Fibroblast of skin of left biceps (primary cell): ENCODE measurements at regions not wholly inside any gene's neighbourhood (a gene's known extent, or its start where the extent isn't known, plus 50 kb on each side); places are given as distances from the start of the nearest gene placed in this dataset.

Experiments
- DNase-seq, 2 experiments: peaks; one replicate each; pipeline ENCODE4 v3.0.0-alpha.2; 2013; ENCODE audit warnings: low read depth in 2 of 2

DNA sequence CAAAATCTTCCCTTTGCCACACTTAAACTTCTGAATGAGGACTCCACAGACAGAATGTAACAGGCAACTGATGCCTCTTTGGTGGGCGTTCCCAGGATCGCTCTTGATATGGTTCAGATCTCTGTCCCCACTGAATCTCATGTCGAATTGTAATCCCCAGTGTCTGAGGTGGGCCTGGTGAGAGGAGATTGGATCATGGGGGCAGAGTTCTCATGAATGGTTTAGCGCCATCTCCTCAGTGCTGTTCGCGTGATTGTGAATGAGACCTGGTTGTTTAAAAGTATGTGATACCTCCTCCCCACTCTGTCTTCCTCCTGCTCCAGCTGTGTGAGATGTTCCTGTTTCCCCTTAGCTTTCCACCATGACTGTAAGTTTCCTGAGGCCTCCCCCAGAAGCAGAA is 111.1 kb upstream of the SLC66A3 start:
- DNase-seq = no peak

DNA sequence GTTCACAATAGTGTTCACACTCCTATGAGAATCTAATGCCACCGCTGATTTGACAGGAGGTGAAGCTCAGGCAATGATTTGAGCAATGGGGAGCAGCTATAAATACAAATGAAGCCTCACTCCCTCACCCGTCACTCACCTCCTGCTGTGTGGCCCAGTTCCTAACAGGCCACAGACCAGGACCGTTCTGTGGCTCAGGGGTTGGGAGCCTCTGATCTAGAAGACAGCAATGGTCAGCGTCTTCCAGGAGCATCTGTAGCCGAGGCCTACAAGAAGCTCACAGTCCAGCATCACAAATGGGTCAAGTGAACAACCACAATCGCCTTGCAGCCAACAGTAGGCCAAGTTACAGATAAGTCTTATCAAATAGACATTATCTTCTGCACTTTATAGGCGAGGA is 110.0 kb upstream of the SLC66A3 start:
- DNase-seq = no peak

DNA sequence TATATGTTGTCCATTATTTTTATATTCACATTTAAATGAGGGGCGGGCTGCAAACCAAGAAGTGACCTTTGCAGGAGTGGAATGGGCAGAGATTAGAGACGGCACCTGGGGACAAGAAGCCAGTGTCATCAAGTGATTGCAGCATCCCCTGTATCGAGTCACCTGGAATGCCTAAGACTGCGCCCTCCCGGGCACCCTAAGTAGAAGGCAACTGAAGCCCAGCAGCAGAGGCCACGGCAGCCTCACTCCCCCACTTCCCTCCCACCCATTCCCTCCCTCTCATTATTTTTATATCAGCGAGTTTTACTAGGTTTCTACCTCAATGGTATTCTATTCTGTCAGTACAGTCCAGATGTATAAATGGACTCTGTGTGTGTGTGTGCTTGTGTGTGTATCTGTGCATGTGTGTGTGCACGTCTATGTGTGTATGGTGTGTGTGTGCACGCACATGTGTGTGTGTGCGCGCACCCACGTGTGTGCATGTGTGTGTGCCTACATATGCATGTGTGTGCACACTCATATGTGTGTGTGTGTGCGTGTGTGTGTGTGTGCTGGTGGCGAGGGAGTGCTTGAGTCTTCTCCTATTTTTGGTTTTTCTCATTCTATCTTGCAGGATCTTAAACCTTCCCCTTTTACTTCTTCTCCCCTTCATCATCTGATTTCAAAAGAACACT is 106.8 kb upstream of the SLC66A3 start:
- no peak for DNase-seq

DNA sequence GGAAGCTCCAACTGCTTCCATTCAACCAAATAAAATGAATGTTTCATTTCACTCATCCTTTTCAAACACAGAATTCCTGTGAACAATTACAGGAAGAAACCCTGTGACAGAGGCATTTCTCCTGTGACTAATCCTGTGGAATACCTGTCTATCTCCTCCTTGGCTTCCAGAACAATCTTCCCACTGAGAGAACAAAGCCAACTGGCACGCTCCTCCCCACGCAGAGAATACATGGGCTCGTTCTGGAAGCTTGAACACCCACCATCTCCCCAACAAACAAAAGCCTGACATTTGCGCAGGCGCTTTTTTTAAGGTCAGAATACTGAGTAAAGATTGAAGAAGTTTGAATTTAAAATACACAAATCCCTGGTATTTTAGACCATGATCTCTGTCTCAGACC is 104.7 kb upstream of the SLC66A3 start:
- no peak for DNase-seq

DNA sequence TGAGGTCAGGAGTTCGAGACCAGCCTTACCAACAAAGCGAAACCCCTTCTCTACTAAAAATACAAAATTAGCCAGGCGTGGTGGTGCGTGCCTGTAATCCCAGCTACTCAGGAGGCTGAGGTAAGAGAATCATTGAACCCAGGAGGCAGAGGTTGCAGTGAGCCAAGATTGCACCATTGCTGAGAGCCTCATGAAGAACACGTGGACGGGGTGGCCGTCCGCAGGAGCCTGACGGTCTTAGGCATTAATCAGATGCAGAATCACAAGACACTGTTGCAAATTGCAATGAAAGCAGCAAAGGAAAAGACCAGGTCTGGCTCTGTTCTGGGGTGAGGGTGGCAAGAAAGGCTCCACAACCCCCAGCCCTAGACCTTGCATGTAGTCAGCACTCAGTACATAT is 104.0 kb upstream of the SLC66A3 start:
- DNase-seq = no peak

DNA sequence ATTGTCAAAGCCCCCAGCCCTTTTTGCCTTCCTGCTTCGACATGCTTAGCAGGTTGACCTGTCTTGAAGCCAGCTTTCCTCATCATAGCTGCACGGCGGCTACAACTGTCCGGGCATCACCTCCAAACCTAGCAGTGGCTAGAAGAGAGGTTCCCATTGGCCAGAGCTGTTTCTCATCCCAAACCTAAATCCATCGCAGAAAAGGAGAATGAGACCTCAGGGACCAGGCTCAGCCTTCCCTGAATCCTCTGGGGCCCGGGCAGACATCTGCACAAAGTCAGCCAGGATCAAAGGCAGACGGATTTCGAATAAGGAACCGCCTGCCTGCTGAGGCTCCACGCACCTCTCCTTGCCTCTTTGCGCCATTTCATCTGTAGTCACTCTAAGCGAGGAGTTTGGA is 101.7 kb upstream of the SLC66A3 start:
- no peak for DNase-seq

DNA sequence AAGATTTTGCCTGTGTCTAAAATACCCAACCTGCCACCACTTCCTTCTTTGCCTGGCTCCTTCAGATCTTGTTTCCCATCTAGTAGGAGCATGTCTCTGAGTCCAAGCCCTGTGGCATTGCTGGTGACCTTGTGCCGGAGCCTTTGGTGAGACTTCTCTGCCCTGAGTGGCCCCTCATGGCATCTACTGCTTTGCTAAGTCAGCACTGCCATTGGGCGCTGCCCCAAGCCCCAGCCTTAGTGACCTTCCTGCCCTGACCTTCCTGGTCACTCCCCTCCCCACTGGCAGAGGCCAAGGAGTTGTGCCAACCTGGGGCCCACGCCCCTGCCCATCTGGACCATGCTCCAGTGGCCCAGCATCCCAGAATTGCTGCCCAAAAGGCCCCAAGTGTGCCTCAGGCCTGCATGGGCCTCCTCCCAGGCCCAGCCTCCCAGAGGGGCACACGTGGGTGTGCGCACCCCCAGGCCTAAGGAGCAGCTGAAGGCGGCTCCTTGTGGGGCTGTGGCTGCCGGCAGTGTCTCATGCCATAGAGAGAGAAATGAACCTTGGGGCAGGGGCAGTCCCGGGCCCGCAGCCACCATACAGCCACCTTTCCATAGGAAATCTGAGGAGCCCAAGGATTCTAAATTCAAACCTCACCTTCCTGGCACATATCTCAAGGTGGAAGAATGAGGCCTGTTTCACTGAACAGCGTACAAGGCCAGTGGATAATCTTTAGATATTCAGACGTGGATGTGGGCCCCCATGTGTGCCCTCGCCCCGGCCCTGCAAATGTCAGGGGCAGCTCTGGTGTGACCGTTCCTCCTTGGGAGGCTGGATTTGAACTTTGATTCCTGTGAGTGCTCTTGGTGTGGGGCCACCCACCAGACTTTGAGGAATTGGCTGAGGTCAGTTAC is 100.2 kb upstream of the SLC66A3 start:
- no peak for DNase-seq

DNA sequence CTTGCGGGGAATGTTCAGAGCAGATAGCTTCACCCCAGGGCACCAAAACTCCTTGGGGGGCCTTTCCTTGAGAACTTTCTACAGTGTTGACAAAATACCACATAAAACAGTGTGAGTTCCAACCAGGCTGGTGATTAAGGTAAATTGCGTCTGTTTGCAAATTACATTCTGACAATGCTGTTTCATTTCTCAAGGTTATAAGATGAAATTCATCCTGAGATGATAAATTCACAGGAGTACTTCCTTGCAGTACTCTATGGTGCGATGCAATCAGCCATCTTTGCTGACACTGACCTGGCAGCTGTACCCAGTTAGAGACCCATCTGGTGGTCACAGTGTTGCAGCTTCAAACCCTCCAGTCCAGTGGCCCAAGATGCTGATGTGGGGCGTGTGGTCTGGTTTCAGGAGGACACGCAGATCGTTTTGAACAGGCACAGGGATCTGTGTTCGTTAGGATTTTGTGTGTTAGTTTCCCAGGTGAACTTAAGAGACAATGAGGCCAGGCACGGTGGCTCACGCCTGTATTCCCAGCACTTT is 99.5 kb upstream of the SLC66A3 start:
- DNase-seq = no peak

DNA sequence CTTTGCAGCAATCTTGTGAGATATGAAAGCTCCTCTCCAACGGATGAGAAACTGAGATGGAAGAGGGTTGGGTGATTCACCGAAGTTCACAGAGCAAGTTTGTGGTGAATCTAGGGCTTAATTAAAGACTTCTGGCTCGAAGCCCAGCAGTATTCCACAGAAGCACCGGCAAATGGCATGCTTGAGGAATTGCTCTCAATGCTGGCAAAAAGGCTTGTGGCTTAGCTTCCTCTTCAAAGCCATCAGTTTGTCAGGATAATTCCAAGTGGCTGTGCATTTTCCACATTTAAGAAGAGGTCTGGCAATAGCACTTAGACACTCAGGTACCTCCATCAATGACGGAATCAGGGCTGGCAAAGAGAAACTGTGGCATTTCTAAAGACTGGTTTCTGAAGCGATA is 98.7 kb upstream of the SLC66A3 start:
- DNase-seq = peak; percentile 80 to 82

DNA sequence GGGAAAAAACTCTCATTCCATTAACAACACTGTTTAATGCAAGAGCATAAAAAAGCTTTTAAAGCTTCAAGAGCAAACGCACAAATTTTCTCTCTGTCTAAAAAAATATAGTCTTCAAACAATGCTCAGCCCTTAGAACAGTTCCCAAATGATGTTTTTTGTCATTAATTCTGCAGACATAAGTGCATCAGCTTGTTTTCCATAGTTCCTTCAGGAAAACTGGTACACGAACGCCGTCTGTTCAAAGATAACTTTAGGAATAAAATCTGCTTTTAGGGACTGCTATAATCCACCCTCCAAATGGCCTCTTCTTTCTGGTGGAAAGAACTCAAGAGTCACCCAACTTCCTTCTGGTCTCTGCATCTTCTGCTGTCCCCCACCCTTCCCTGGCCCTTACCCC is 98.2 kb upstream of the SLC66A3 start:
- no peak for DNase-seq

DNA sequence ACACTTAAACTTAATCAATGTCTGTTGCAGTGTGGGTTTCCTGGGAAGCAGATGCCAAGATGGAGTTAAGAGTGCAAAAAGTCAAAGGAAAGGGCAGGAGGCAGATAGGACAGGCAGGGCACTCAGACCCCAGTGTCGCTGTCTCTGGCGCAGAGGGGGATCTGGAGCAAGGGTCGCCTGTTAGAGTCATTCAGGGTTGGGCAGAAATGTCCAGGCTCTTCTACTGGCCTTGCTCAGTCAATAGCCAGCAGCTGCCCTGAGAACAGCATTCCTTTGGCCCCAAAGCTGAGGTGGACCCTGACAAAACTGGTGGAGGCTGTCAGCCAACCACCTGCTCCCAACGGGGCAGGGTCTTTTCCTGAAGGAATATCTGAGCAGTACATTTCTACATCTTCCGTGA is 97.1 kb upstream of the SLC66A3 start:
- no peak for DNase-seq

DNA sequence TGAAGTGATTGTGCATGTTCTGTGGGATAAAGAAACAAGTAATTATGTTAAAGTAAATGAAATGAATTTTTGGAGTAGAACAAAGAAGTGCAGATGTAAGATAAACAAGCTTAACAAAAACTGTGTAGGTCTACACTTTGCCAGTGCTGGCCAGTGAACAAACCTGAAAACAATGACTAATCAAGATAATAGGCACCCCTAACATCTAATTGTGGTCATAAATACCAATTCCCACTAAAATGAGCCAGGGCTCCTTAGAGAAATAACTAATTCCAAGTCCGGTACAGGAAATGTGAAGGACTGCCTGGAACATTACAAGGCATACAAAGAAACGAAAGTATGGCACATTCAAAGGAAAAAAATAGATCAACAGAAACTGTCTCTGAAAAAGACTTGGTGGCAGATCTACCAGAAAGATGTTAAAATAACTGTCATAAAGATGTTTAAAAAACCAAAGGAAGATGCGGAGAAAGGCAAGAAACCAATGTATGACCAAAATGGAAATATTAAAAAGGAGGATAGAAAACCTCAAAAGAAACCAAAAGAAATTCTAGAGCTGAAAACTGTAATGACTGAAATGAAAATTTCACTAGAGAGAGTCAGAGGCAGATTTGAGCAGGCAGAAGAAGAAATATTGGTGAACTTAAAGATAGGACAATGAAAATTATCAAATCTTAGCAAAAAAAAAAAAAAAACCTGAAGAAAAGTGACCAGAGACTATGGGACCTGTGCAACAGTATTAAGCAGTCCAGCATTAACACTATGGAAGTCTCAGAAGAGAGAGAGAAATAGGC is 94.7 kb upstream of the SLC66A3 start:
- DNase-seq = no peak

DNA sequence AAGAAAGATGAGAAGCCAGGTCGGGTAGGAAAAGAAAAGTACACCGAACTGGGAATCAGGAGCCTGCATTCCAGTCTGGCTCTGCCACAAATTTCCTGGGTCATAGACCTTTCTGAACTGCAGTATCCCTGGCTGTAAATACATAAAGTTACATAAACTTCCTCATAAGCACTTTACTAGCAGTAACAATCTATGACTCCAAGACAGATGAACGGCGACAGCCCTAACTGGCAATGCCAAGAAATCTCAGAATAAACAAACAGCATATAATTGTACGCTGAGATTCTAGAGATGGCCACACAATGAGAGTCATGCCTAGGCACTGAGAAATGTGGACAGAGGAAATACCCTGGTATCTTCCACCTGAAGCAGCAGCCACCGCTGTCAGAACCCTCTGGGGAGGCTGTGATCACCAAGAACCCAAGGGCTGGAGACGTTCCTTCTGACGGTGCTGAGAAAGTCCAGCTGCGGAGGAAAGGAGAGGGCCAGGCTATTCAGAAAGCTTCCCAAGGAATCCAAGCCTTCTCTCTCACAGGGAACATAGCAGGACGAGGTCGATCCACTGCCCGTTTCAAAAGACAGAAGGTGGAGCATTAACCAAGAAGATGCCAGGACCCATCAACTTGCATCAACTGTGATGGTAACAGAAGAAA is 89.3 kb upstream of the SLC66A3 start:
- no peak for DNase-seq

DNA sequence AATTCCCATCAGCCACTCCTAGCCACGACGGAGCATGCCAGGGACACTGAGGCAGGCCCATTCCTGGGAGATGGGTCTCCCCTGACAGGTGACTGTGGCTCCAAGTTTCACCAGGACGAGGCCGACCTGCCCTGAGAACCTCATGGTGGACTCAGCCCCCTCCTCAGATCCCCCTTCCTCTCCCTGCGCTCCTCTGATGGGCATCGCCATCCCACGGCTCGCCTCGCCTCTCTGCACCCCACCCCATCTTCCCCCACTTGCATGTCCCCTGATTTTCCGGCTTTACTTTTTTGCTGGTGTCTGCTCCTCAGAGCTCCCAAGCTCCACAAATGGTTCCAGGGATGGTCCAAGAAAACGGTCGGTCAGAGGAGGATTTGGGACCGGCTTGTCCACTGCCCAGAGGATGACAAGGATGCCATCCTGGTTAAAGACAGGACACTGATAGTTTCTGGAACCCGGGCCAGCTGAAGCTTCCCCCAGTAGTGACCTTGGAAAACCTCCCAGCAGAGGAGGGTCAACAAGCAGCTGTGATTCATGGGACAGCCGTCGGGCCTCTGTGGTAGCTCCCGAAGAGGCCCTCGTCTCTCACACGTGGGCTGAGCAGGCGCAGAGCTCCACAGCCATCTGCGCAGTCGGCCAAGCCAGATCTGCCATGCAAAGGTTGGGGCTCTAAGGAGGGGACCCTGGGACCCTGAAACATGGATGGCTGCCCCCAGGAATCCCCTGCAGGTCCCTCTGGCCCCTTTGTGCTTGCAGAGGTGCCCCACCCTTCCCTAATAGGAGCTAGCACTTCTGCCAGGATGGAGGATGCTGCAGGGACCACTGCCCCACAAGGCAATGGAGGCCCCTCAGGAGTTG is 87.8 kb upstream of the SLC66A3 start:
- DNase-seq = no peak

DNA sequence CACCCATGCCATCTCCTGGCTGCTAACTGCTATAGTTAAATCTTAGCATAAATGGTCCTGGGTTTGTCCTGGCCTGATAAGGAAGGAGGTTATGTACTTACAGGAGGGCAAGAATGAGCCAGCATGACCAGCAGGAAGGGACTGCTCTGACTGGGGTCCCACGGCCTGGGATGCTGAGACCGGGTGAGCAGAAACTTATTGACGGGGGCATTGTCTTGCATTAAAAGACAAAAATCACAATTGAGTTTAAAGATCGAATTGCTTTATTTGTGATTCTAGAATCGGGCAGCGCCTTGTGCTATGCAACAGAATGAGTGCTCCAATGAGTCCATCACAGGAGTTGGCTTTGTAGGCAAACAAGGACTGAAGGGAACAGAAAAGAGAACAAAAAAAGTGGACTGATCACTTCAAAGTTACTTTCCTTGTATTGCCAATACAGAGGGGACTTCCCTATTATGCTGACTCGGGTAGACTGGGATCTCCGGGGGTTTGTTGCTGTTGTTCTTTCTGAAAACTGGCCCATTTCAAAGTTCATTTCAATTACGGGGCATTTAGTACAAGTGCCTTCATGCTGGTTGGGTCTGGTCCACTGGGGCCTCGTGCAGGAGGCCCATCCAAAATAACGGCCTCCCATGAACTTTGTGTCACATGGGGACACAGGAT is 87.1 kb upstream of the SLC66A3 start:
- no peak for DNase-seq

DNA sequence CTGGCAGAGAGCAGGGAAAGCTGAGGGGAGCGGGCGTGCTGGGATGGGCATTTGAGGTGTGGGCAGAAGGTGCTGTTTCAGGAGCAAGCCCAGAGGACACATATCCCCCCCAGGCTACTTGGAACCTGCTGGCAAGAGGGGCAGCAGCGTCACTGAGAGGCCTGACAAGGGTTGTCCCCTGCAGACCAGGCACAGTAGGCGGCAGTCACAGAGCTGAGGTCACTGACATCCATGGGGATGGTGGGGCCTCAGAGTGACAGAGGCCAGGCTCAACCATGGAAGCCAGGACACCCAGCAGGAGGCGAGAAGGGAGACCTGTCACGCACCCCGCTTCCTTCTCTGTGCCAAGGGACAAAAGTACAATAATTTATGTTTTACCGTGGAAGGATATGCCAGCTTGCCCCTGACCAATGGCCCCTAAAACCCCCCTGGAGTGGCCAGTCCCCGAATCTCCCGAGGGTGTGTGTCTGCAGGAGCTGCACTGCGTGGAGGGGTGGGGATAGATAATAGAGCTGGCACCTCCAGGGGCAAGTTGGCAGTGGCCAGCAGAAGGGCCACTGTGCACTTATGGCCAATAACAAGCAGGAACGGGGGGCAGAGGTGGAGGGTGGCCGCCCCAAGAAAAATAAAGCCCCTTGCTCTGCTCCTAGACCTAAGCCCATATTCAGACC is 86.3 kb upstream of the SLC66A3 start:
- DNase-seq = no peak

DNA sequence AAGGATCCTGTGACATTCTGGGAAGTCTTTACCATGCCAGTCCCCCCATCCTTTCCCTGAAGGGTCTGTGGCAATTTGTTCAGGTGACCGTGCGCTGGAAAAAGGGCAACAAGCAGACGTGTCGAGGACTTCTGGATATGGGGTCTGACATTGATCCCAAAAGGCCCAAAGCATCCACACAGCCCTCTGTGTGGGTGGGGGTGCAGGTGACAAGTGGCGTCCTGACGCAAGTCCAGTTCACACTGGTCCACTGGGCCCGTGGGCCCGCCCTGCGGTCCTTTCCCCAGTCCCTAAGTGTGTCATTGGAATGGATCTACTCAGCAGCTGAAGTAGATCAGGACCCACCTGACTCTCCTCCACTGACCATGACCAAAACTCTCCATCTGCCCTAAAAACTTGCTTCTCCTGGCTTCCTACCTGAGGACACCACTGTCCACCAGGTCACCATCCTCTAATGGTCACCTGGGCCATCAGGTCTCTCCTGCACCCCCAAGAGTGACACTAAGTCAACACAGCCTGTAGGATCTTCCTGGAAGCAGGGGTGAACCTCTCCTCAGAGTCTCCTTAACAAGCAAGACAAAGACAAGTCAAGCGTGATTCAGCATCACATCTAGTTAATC is 85.6 kb upstream of the SLC66A3 start:
- DNase-seq = no peak

DNA sequence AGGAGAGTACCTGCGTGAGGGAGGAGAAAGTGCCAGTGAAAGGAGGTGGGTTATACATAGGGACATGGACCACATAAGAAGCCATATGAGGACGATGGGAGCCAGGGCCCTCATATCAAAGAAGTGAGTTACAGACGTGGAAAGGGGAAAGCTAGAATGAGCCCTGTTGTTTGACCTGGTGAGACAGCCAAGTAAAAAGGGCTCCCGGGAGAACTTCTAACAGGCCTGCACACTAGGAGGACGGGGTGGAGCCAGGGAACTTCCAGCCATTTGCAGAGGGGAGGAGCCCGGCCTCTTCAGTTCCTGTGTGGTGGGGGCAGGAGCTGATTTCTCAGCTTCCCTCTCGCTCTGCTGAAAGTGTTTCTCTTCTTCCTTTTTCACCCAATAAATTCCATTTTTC is 84.1 kb upstream of the SLC66A3 start:
- DNase-seq = no peak

DNA sequence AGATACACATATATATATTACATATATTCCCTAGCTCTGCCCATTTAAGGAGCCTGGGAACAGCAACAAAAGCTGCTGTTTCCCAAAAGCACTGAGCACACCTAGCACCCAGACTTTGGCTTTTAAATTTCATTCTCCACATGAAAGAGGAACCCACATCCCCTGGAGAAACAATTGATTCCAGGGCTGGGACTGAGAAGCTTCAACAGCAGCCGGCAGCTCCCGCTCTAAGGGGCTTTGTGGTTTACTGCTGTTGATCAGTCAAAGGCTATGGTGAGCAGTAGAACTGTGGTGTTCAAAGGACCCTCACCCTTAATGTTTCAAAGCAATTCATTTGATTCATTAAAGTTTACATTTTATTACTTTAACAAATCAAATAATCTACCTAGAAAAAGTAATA is 83.3 kb upstream of the SLC66A3 start:
- no peak for DNase-seq
